BJ (cell line): ENCODE measurements at regions not wholly inside any gene's neighbourhood (a gene's known extent, or its start where the extent isn't known, plus 50 kb on each side); places are given as distances from the start of the nearest gene placed in this dataset.

ENCODE experiments used
- CTCF ChIA-PET: fragments of 350-600 bp; formaldehyde crosslinking; extraction: SDS; loops from one replicate; lab custom pipeline; 2021; ENCODE audit warnings: antibody characterized with exemption, inconsistent platforms; lab: Yijun Ruan, JAX
- POLR2A ChIA-PET: fragments of 300-600 bp; sonication (Branson Sonifier 250); formaldehyde crosslinking; extraction: SDS; loops from one replicate; lab custom pipeline; 2021; ENCODE audit warnings: antibody characterized with exemption; lab: Charles Lee
- DNase-seq: peaks from one replicate; pipeline ENCODE4 v3.0.0-alpha.2; 2011; ENCODE audit warnings: low read depth
- H3K27me3 ChIP-seq: 2 replicates; pipeline ENCODE4 v1.6.0; 2011; ENCODE audit warnings: low read length; ENCODE audit not compliant: control insufficient read depth, insufficient read depth
- H3K36me3 ChIP-seq: 2 replicates; pipeline ENCODE4 v1.5.1; 2011; ENCODE audit warnings: low read length; ENCODE audit not compliant: control insufficient read depth, insufficient read depth
- H3K4me3 ChIP-seq: 2 replicates; pipeline ENCODE4 v1.5.1; 2011; ENCODE audit warnings: low read depth, mild to moderate bottlenecking, control low read depth, low read length
- CTCF ChIP-seq: IDR thresholded peaks from 2 replicates; pipeline ENCODE4 v1.5.1; 2011; ENCODE audit warnings: low read depth, mild to moderate bottlenecking, control low read depth, inconsistent platforms, low read length, moderate library complexity; ENCODE audit not compliant: insufficient read depth

DNA sequence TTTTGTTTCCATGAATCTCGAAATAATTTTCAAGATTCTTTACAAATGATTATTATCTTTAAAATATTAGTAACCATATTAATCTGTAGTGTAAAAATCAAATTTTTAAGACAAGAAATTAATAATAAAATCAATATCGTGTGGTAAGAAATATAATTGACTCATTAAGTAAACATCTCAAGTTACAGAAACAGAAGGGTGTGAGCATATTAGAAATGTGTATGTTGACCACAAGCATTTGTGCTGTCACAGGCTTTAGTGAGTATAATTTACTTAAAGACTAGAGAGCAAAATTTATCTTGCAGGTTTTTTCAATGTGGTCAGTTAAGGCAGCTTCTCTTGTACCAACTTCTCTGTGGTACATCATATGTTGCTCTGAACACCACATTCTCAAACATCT, 566.5 kb upstream of the IRAK1BP1 start:
- TF ChIP-seq CTCF: no peak
- CTCF ChIA-PET: no interaction called here
- Histone ChIP-seq H3K27me3 (no peaks in the 10 kb centered on the region), H3K4me3 (no peak overlapping the region), H3K36me3 (no peaks in the 10 kb centered on the region)
- DNase-seq: no peak
- POLR2A ChIA-PET: no interaction called here

DNA sequence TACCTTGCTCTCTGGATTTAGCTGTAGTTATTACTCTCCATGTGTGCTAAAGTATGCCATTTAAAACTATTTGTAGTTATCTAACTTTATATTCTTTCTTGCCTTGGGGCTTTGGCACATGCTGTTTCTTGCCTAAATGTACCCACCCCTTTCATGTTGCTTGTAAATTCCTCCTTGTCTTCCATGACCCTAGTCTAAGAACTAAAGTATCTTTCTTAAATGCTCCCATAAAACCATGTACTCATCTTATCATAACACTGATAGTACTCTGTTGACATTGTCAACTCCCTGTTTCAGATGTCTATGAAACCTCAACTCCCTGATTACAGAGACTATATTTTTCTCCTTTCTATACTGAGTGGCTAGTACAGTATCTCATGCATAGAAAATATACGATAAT, 564.9 kb upstream of the IRAK1BP1 start:
- POLR2A ChIA-PET: no interaction called here
- no peak for TF ChIP-seq CTCF
- CTCF ChIA-PET: no interaction called here

GRCh38 chr6:78308025-78308424, 559.3 kb upstream of the IRAK1BP1 start:
- CTCF ChIA-PET: no interaction called here
- DNase-seq: no peak
- TF ChIP-seq CTCF: no peak
- POLR2A ChIA-PET: no interaction called here
- Histone ChIP-seq H3K4me3 (no peak overlapping the region), H3K36me3 (no peaks in the 10 kb centered on the region), H3K27me3 (no peaks in the 10 kb centered on the region)

More for the DNA sequence above, 564.9 kb upstream of the IRAK1BP1 start:
- Histone ChIP-seq H3K27me3 (no peaks in the 10 kb centered on the region), H3K4me3 (no peak overlapping the region), H3K36me3 (no peaks in the 10 kb centered on the region)
- DNase-seq: no peak

DNA sequence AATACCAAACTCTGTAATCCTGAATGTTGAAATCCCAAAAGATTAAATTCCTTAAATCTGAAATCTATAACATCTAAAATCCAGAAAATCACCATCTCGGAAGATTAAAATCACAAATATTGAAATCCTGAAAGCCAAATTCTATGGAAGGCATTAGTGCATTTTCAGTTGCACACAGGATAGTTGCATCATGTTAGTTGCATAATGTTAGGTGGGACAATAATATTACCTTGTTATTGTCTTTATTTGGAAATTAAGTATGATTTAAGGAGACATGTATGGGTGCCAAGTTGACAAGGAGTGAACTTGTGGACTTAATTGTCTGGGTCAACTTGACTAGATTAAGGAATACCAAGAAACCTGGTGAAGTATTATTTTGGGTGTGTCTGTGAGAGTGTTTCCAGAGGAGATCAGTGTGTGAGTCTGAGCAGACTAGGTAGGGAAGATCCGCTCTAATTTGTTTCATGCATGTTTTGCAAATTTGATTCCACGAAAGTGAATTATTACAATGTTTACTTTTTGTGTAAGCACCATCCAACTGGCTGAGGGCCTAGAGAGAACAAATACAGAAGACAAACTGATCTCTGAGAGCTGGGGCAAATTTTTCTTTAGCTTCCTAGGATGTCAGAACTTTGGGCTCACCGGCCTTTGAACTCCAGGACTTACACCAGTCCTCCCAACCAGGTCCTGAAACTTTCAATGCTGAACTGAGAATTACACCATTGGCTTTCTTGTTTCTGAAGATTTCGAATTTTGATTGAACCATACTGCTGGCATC, 545.1 kb upstream of the IRAK1BP1 start:
- CTCF ChIA-PET: no interaction called here
- DNase-seq: no peak
- Histone ChIP-seq H3K36me3 (no peaks in the 10 kb centered on the region), H3K27me3 (no peaks in the 10 kb centered on the region), H3K4me3 (no peak overlapping the region)
- no peak for TF ChIP-seq CTCF
- POLR2A ChIA-PET: no interaction called here

DNA sequence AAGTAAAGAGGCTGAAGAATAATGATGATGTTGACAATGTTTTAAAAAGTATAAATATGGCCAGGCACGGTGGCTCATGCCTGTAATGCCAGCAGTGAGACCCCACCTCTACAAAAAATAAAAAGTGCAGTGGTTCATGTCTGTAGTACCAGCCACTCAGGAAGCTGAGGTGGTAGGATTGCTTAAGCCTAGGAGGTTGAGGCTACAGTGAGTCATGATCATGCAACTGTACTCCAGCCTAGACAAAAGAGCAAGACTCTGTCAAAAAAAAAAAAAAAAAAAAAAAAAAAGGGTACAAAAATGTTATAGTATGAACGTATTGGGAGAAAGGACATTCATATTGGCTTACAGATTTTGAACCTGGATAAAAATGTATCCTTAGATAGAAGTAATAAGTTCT, 543.1 kb upstream of the IRAK1BP1 start:
- POLR2A ChIA-PET: no interaction called here
- DNase-seq: no peak
- CTCF ChIA-PET: no interaction called here
- Histone ChIP-seq H3K36me3 (no peaks in the 10 kb centered on the region), H3K27me3 (no peaks in the 10 kb centered on the region), H3K4me3 (no peak overlapping the region)
- no peak for TF ChIP-seq CTCF
